Mesodermal cell (in vitro differentiated cells): ENCODE measurements at regions not wholly inside any gene's neighbourhood (a gene's known extent, or its start where the extent isn't known, plus 50 kb on each side); places are given as distances from the start of the nearest gene placed in this dataset.

Source experiments
- H3K27ac ChIP-seq: 2 replicates; pipeline ENCODE4 v1.7.0; 2013; ENCODE audit warnings: mild to moderate bottlenecking, low read depth, low read length, moderate library complexity; ENCODE audit not compliant: severe bottlenecking
- H3K36me3 ChIP-seq: 2 replicates; pipeline ENCODE4 v1.7.1; 2013; ENCODE audit warnings: mild to moderate bottlenecking, low read length, moderate library complexity; ENCODE audit not compliant: control insufficient read depth, insufficient read depth
- H3K4me1 ChIP-seq: one replicate; pipeline ENCODE4 v1.7.1; 2013; ENCODE audit warnings: mild to moderate bottlenecking, low read length; ENCODE audit not compliant: insufficient read depth, control insufficient read depth, poor library complexity, severe bottlenecking
- H3K4me3 ChIP-seq: 2 replicates; pipeline ENCODE4 v1.7.0; 2013; ENCODE audit warnings: low read length, control low read depth, mild to moderate bottlenecking; ENCODE audit not compliant: insufficient read depth, poor library complexity, severe bottlenecking; ENCODE audit errors: extremely low read depth
- H3K9me3 ChIP-seq: 2 replicates; pipeline ENCODE4 v1.7.1; 2013; ENCODE audit warnings: mild to moderate bottlenecking, low read length, moderate library complexity; ENCODE audit not compliant: control insufficient read depth
- WGBS, 2 experiments: methylation state at CpG; one replicate each; pipeline ENCODE4 v1.1.5; 2013; ENCODE audit warnings: missing lambda C conversion rate in 2 of 2; ENCODE audit not compliant: insufficient coverage in 2 of 2; 5-methylcytosine and 5-hydroxymethylcytosine counted together

DNA sequence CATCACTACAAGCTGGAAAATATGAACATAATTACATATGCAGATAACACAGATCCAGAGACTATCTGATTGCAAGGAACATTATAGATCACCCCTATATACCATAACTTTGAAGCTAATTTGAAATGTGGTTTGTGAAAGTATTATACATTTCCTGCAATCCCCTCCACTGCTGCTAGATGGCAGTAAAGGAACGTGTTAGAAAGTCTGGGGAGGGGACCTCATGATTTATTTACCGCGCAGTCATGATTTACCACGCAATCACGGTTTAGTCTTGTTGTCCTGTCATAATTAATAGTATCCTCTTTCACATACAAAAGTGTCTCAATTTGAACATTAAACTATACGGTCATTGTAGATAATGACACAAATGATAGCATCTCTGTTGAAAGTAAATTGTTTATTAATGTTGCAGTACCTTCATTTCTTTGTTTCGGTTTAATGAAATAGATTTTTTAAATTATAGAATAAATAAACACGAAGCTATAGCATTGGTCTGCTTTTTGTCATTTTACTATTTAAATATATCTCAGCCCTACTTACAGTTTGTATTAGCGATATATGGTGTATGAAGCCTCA lies 145.3 kb upstream of the PRSS1 start:
- H3K9me3 ChIP-seq, result no peaks in the 10 kb centered on the region
- no peak overlapping the region for H3K4me3 ChIP-seq
- peaks cover 10% of the 10 kb centered on the region for H3K4me1 ChIP-seq
- H3K36me3 ChIP-seq, result no peaks in the 10 kb centered on the region
- 0 to 100% methylated on average over 1 of the region's 9 CpGs for WGBS, 2 experiments
- H3K27ac ChIP-seq, result no peak overlapping the region

DNA sequence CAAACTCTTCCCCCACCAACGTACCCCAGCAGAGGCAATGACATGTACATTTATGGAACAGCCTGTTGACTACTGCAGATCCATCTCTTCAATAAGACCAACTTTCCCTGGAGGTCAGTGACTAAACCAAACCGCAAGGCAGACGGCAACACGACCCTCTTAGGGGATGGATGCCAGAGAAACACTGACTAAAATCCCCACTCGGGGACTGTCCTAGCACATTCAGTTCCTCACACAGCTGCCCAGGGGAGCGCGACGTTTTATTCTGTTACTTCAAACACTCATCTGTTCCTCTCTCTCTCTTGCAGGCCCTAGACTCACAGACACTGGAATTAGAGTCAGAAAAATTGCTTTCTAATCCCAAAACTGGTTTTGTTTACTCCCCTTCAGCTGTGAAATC lies 146.5 kb upstream of the PRSS1 start:
- Histone ChIP-seq H3K36me3 (no peaks in the 10 kb centered on the region), H3K27ac (no peak overlapping the region), H3K4me3 (no peak overlapping the region), H3K9me3 (no peaks in the 10 kb centered on the region), H3K4me1 (peaks cover 10% of the 10 kb centered on the region)
- 86 to 93% methylated on average over 5 to 8 of the region's 8 CpGs for WGBS, 2 experiments

GRCh38 chr7:142602183-142602582 lies 147.1 kb upstream of the PRSS1 start:
- Histone ChIP-seq H3K9me3 (no peaks in the 10 kb centered on the region), H3K27ac (no peak overlapping the region), H3K36me3 (no peaks in the 10 kb centered on the region), H3K4me3 (no peak overlapping the region), H3K4me1 (peaks cover 10% of the 10 kb centered on the region)
- 95 to 96% methylated on average over 7 to 8 of the region's 9 CpGs for WGBS, 2 experiments

- no peaks in the 10 kb centered on the region for H3K36me3 ChIP-seq
- H3K27ac ChIP-seq, result no peak overlapping the region
- no peaks in the 10 kb centered on the region for H3K9me3 ChIP-seq
- 76 to 93% methylated on average over 3 to 6 of the region's 6 CpGs for WGBS, 2 experiments
- no peak overlapping the region for H3K4me3 ChIP-seq
- H3K4me1 ChIP-seq, result peaks cover 10% of the 10 kb centered on the region
These were observed 151.0 kb upstream of the PRSS1 start for GRCh38 chr7:142598297-142598696.

- WGBS, 2 experiments, result 96 to 100% methylated on average over 3 to 4 of the region's 4 CpGs
- Histone ChIP-seq H3K4me3 (no peak overlapping the region), H3K36me3 (no peaks in the 10 kb centered on the region), H3K4me1 (peaks cover 5% of the 10 kb centered on the region), H3K9me3 (no peaks in the 10 kb centered on the region), H3K27ac (no peak overlapping the region)
These were observed 151.7 kb upstream of the PRSS1 start for GRCh38 chr7:142597547-142597946.

DNA sequence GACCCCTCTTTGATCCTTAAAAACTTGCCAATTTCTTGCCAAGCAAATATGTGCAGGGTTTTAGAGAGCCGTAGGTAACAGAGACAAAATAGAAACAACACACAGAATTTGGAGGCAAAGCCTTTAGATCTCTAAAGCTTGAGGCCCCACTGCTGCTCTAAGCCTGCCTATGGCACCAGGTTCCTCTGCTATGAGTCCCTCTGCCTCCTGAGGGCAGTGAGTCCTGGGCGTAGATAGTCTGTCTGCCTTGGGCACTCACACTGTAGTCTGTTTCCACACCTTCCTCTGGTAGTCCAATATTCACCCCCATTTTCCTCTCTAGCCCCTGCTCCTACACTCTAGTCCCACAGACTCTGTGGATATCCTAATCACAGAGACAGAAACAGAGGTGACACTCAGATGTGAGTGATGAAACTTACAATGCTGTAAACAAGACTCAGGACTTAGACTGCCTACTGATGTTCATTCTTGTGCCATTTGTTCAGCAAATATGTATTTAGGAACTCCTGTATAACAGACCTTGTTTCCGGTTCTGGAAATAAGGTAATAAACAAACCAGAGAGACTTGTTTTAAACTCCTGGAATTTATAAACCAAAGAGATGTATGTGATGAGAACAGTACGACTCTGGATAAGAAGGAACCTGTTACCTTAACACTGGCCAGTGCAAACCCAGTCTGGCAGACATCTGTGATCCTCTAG lies 153.3 kb upstream of the PRSS1 start:
- no peak overlapping the region for H3K4me3 ChIP-seq
- H3K36me3 ChIP-seq, result no peaks in the 10 kb centered on the region
- WGBS, 2 experiments, result 90 to 100% methylated on average over 2 to 3 of the region's 4 CpGs
- H3K9me3 ChIP-seq, result no peaks in the 10 kb centered on the region
- no peak overlapping the region for H3K27ac ChIP-seq
- no peaks in the 10 kb centered on the region for H3K4me1 ChIP-seq

DNA sequence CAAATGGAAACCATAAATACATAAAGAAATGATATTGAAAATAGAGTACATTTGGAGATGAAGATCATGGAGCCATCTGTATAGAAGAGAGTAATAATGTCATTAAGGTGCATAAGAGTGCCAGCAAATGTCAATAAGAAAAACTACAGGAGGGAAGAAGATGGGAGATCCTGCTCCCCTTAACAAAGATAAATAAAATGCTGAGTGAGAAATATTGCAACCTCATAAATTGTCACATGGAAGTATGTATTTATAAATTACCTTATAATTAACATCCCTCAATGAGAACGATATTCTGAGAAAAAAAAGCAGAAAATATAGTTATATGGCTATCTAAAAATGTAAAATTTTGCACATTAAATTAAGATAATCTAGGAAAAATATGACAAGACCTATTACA lies 155.2 kb upstream of the PRSS1 start:
- WGBS, 2 experiments, result no CpG with 5 or more reads among the region's 1 CpG
- Histone ChIP-seq H3K4me3 (no peak overlapping the region), H3K36me3 (no peaks in the 10 kb centered on the region), H3K4me1 (no peaks in the 10 kb centered on the region), H3K9me3 (no peaks in the 10 kb centered on the region), H3K27ac (no peak overlapping the region)

GRCh38 chr7:142593106-142593505 lies 156.2 kb upstream of the PRSS1 start:
- Histone ChIP-seq H3K4me3 (no peak overlapping the region), H3K9me3 (no peaks in the 10 kb centered on the region), H3K36me3 (no peaks in the 10 kb centered on the region), H3K27ac (no peak overlapping the region), H3K4me1 (no peaks in the 10 kb centered on the region)
- WGBS, 2 experiments, result 93 to 94% methylated on average over 4 of the region's 4 CpGs

GRCh38 chr7:142592664-142593063 lies 156.6 kb upstream of the PRSS1 start:
- Histone ChIP-seq H3K9me3 (no peaks in the 10 kb centered on the region), H3K4me1 (no peaks in the 10 kb centered on the region), H3K4me3 (no peak overlapping the region), H3K36me3 (no peaks in the 10 kb centered on the region), H3K27ac (no peak overlapping the region)
- 92 to 97% methylated on average over 2 to 3 of the region's 3 CpGs for WGBS, 2 experiments

DNA sequence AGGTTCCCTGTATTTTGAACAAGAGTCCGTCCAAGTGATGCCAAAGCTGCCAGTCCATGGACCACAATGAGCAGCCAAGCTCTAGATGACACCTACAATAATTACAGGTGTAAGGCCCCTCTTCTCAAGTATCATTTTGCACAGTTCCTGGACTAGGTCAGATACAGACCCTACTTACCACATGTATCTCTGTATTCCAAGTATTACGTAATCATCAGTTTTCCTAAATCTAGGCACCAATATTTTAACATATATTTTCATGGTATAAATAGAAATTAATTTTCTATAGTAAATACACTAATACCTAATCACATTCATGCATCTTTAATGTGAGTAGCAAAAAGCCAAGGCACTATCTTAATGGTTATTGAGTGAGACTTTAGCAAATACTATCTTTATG lies 157.0 kb upstream of the PRSS1 start:
- Histone ChIP-seq H3K4me1 (no peaks in the 10 kb centered on the region), H3K27ac (no peak overlapping the region), H3K36me3 (no peaks in the 10 kb centered on the region), H3K9me3 (no peaks in the 10 kb centered on the region), H3K4me3 (no peak overlapping the region)
- 78% methylated on average over 1 of the region's 2 CpGs; no CpG with 5 or more reads in 1 of the 2 experiments for WGBS, 2 experiments

GRCh38 chr7:142590830-142591457 lies 158.3 kb upstream of the PRSS1 start:
- WGBS, 2 experiments, result 83% methylated on average over 1 of the region's 2 CpGs; no CpG with 5 or more reads in 1 of the 2 experiments
- H3K4me3 ChIP-seq, result no peak overlapping the region
- H3K27ac ChIP-seq, result no peak overlapping the region
- H3K4me1 ChIP-seq, result no peaks in the 10 kb centered on the region
- no peaks in the 10 kb centered on the region for H3K36me3 ChIP-seq
- H3K9me3 ChIP-seq, result no peaks in the 10 kb centered on the region
